ENCODE measurements at regions not wholly inside any gene's neighbourhood (a gene's known extent, or its start where the extent isn't known, plus 50 kb on each side); places are given as distances from the start of the nearest gene placed in this dataset.

- TF ChIP-seq PRDM10 (CRISPR knock-in tag; IDR thresholded peaks at IDR 0.05; ENCODE audit: low read depth): peak; percentile 72; the same call in 1 of the 2 replicates
- peak; percentile 28; the same call in 1 of the 2 replicates for TF ChIP-seq KLF6 (CRISPR knock-in tag; IDR thresholded peaks at IDR 0.05)
- no peak for TF ChIP-seq CENPBD1 (CRISPR knock-in tag; IDR thresholded peaks at IDR 0.05; ENCODE audit: borderline replicate concordance, low read depth)
- TF ChIP-seq ZNF563 (CRISPR knock-in tag; IDR thresholded peaks at IDR 0.05): 0 out of 2 replicates have a peak, but pooled peaks have one; percentile 22
- TF ChIP-seq TBX2 (CRISPR knock-in tag; IDR thresholded peaks at IDR 0.05; ENCODE audit: borderline replicate concordance): peak; percentile 87
- TF ChIP-seq ZNF354B (CRISPR knock-in tag; IDR thresholded peaks at IDR 0.05): 0 out of 2 replicates have a peak, but pooled peaks have one; percentile 33
- peak; percentile 95 for TF ChIP-seq CEBPG (CRISPR knock-in tag; IDR thresholded peaks at IDR 0.05)
- peak; percentile 44; the same call in 1 of the 2 replicates for TF ChIP-seq NR2F6 (IDR thresholded peaks at IDR 0.05)
- peak; percentile 52 for TF ChIP-seq NR2F6 (CRISPR knock-in tag; IDR thresholded peaks at IDR 0.05)
- TF ChIP-seq E2F2 (CRISPR knock-in tag; IDR thresholded peaks at IDR 0.05; ENCODE audit: borderline replicate concordance): no peak
- TF ChIP-seq ZNF670 (CRISPR knock-in tag; IDR thresholded peaks at IDR 0.05; ENCODE audit: borderline replicate concordance): peak; percentile 71; the same call in 1 of the 2 replicates
- peak; percentile 90 for TF ChIP-seq TGIF2 (CRISPR knock-in tag; IDR thresholded peaks at IDR 0.05)
- TF ChIP-seq ZNF83 (CRISPR knock-in tag; IDR thresholded peaks at IDR 0.05; ENCODE audit: borderline replicate concordance): no peak
- TF ChIP-seq ZNF124 (CRISPR knock-in tag; IDR thresholded peaks at IDR 0.05): 0 out of 2 replicates have a peak, but pooled peaks have one; percentile 41
- TF ChIP-seq SSRP1 (CRISPR knock-in tag; IDR thresholded peaks at IDR 0.05): peak; percentile 87
- no peak for TF ChIP-seq SOX6 (IDR thresholded peaks at IDR 0.05)
- peak; percentile 92 for TF ChIP-seq SOX6 (CRISPR knock-in tag; IDR thresholded peaks at IDR 0.05)
- peak; percentile 84 for TF ChIP-seq REPIN1 (CRISPR knock-in tag; IDR thresholded peaks at IDR 0.05; ENCODE audit: borderline replicate concordance, low read depth)
- TF ChIP-seq ZNF639 (CRISPR knock-in tag; conservative IDR thresholded peaks at IDR 0.05): 0 out of 2 replicates have a peak, but pooled peaks have one; percentile 20
- 0 out of 2 replicates have a peak, but pooled peaks have one; percentile 44 for TF ChIP-seq DMAP1 (CRISPR knock-in tag; IDR thresholded peaks at IDR 0.05)
- TF ChIP-seq ZBTB37 (CRISPR knock-in tag; IDR thresholded peaks at IDR 0.05): no peak
- no peak for TF ChIP-seq CREB1 (IDR thresholded peaks at IDR 0.05)
- TF ChIP-seq CREB1 (CRISPR knock-in tag; IDR thresholded peaks at IDR 0.05): peak; percentile 62
These were observed 54.9 kb upstream of the BZW1 start (continued) for GRCh38 chr2:200756618-200757321.

All from HepG2 (cell line).